Endothelial cell of umbilical vein (primary cell): ENCODE measurements at regions not wholly inside any gene's neighbourhood (a gene's known extent, or its start where the extent isn't known, plus 50 kb on each side); places are given as distances from the start of the nearest gene placed in this dataset.

ENCODE experiments used
- BruUV-seq: library from RNA; stranded (reverse); fragments of 400-500 nt; replicated peaks from 2 replicates; lab custom pipeline; 2021; lab: Mats Ljungman, UMichigan
- CTCF ChIA-PET: fragments of 300-600, 350-600 bp; sonication (Branson Sonifier 250); formaldehyde crosslinking; loops from one replicate; lab custom pipeline; 2021; ENCODE audit warnings: antibody characterized with exemption, inconsistent platforms; lab: Charles Lee
- POLR2A ChIA-PET: fragments of 300-600, 350-600 bp; sonication (Branson Sonifier 250); formaldehyde crosslinking; loops from one replicate; lab custom pipeline; 2021; ENCODE audit warnings: antibody characterized with exemption, inconsistent platforms; lab: Charles Lee
- DNase-seq: peaks from one replicate; pipeline ENCODE4 v3.0.0-alpha.2; 2011; ENCODE audit warnings: low read depth, low spot score
- FAIRE-seq: peaks from 2 replicates; lab custom pipeline; 2011; peaks lifted over from hg19 to GRCh38; lab: Jason Lieb, UNC
- H2AFZ ChIP-seq: 2 replicates; pipeline ENCODE4 v1.6.0; 2012; ENCODE audit warnings: low read depth, low read length, control low read depth, inconsistent platforms
- H3K27ac ChIP-seq: 2 replicates; pipeline ENCODE4 v1.5.1; 2011; ENCODE audit warnings: low read depth, mild to moderate bottlenecking, control low read depth, low read length, moderate library complexity; ENCODE audit not compliant: insufficient read depth
- H3K27me3 ChIP-seq, 2 experiments: 2 replicates each; pipeline versions ENCODE4 v1.6.0 to v1.6.1; 2011; ENCODE audit warnings: low read length in 2 of 2, mixed read lengths in 1 of 2; ENCODE audit not compliant: control insufficient read depth in 2 of 2, insufficient read depth in 2 of 2
- H3K36me3 ChIP-seq, 2 experiments: 2 replicates in 1 of 2; 3 replicates in 1 of 2; pipeline ENCODE4 v1.5.1; 2011; ENCODE audit warnings: low read length in 2 of 2, mild to moderate bottlenecking in 1 of 2, moderate library complexity in 1 of 2; ENCODE audit not compliant: control insufficient read depth in 2 of 2, insufficient read depth in 2 of 2; ENCODE audit errors: extremely low read depth in 1 of 2
- H3K4me1 ChIP-seq: 3 replicates; pipeline ENCODE4 v1.5.1; 2011; ENCODE audit warnings: mild to moderate bottlenecking, low read length; ENCODE audit not compliant: control insufficient read depth, insufficient read depth; ENCODE audit errors: extremely low read depth
- H3K4me2 ChIP-seq: 2 replicates; pipeline ENCODE4 v1.6.1; 2011; ENCODE audit warnings: low read length, control low read depth, mixed read lengths; ENCODE audit not compliant: insufficient read depth
- H3K4me3 ChIP-seq, 3 experiments: fragments of 200-600 bp in 1 of 3; sonication (generic), shearing (Covaris generic) in 1 of 3; replicated peaks in 1 of 3; 2 replicates each; pipeline ENCODE4 v1.5.1; 2011 to 2016; ENCODE audit warnings: control low read depth in 3 of 3, low read length in 3 of 3, mild to moderate bottlenecking in 2 of 3, inconsistent platforms in 1 of 3, low read depth in 1 of 3, moderate library complexity in 1 of 3; ENCODE audit not compliant: insufficient read depth in 1 of 3
- H3K79me2 ChIP-seq: 2 replicates; pipeline ENCODE4 v1.6.0; 2012; ENCODE audit warnings: low read length, inconsistent platforms; ENCODE audit not compliant: control insufficient read depth, insufficient read depth
- H3K9ac ChIP-seq: replicated peaks from 2 replicates; pipeline ENCODE3; 2011; ENCODE audit warnings: low read length, control low read depth; ENCODE audit not compliant: insufficient read depth; ENCODE audit errors: extremely low read depth
- H3K9me1 ChIP-seq: replicated peaks from 3 replicates; pipeline ENCODE4 v1.6.0; 2011; ENCODE audit warnings: mild to moderate bottlenecking, low read length; ENCODE audit not compliant: control insufficient read depth, insufficient read depth; ENCODE audit errors: extremely low read depth
- H3K9me3 ChIP-seq: replicated peaks from 2 replicates; pipeline ENCODE4 v1.5.1; 2012; ENCODE audit warnings: low read length, inconsistent platforms; ENCODE audit not compliant: control insufficient read depth, insufficient read depth
- H4K20me1 ChIP-seq: replicated peaks from 2 replicates; pipeline ENCODE3; 2011; ENCODE audit warnings: mild to moderate bottlenecking, low read length; ENCODE audit not compliant: control insufficient read depth, insufficient read depth; ENCODE audit errors: extremely low read depth
- CTCF ChIP-seq, 2 donors: IDR thresholded peaks; 1 replicate in 1 of 2; 2 replicates in 1 of 2; pipeline ENCODE4 v1.5.1; 2011; ENCODE audit warnings: low read length in 2 of 2, mild to moderate bottlenecking in 2 of 2, moderate library complexity in 2 of 2, control low read depth in 1 of 2, inconsistent platforms in 1 of 2, low read depth in 1 of 2; ENCODE audit not compliant: insufficient read depth in 1 of 2; ENCODE audit errors: extremely low read depth in 1 of 2
- FOS ChIP-seq: IDR thresholded peaks from 2 replicates; pipeline ENCODE4 v1.6.1; 2011; ENCODE audit warnings: mild to moderate bottlenecking, low read length, moderate library complexity, borderline replicate concordance; ENCODE audit not compliant: insufficient read depth
- GATA2 ChIP-seq: IDR thresholded peaks from 2 replicates; pipeline ENCODE4 v1.7.0; 2011; ENCODE audit warnings: low read depth, mild to moderate bottlenecking, moderate library complexity, mixed read lengths, low read length; ENCODE audit not compliant: insufficient read length, insufficient read depth
- JUN ChIP-seq: IDR thresholded peaks from 2 replicates; pipeline ENCODE4 v1.6.1; 2011; ENCODE audit warnings: borderline replicate concordance, low read depth; ENCODE audit not compliant: insufficient read length, insufficient read depth
- MAX ChIP-seq: IDR thresholded peaks from 2 replicates; pipeline ENCODE4 v1.6.1; 2011; ENCODE audit not compliant: insufficient read depth, insufficient read length
- MYC ChIP-seq: IDR thresholded peaks from one replicate; pipeline ENCODE4 v1.6.1; 2011; ENCODE audit warnings: mild to moderate bottlenecking, low read depth, low read length
- POLR2A ChIP-seq: IDR thresholded peaks from 2 replicates; pipeline ENCODE4 v1.6.1; 2012; ENCODE audit warnings: low read depth, mild to moderate bottlenecking, control low read depth, low read length
- POLR2AphosphoS5 ChIP-seq: IDR thresholded peaks from 2 replicates; pipeline ENCODE4 v1.6.1; 2012; ENCODE audit warnings: low read depth, mild to moderate bottlenecking, control low read depth, low read length, moderate library complexity; ENCODE audit not compliant: insufficient read depth
- dilution Hi-C: fragments of 300-500 bp; cut with MboI; formaldehyde crosslinking; loops from one replicate; pipeline ENCODE4 v1.15.0; 2019; ENCODE audit warnings: low sequenced_read_pairs; ENCODE audit not compliant: extremely low pct_ligation_motif_present
- intact Hi-C: fragments of 100-400 bp; cut with micrococcal nuclease; formaldehyde crosslinking; loops from one replicate; pipeline ENCODE4 v1.10.0; 2022

- Histone ChIP-seq H3K4me1 (no peaks in the 10 kb centered on the region), H3K27ac (no peak overlapping the region), H4K20me1 (no peaks in the 10 kb centered on the region), H3K36me3 (no peaks in the 10 kb centered on the region), H3K27me3 (no peaks in the 10 kb centered on the region), H2AFZ (no peak overlapping the region), H3K9me1 (no peaks in the 10 kb centered on the region), H3K79me2 (no peaks in the 10 kb centered on the region), H3K4me2 (no peak overlapping the region), H3K9ac (no peak overlapping the region), H3K9me3 (peaks cover 2% of the 10 kb centered on the region), H3K4me3 (no peak overlapping the region)
- intact Hi-C loops (no loop called here), dilution Hi-C loops (no loop called here)
- BruUV-seq: no TSS peak
- CTCF ChIA-PET: no interaction called here
- TF ChIP-seq CTCF (IDR thresholded peaks at IDR 0.05; ENCODE audit: extremely low read depth in 1 of 2, insufficient read depth in 1 of 2, low read depth in 1 of 2, low read length in 2 of 2): no peak
- TF ChIP-seq POLR2AphosphoS5: no peak
- POLR2A ChIA-PET: no interaction called here
- DNase-seq: no peak
- no peak for FAIRE-seq
These were observed 963.2 kb downstream of the TRHDE start for GRCh38 chr12:73235387-73235786.

- ChIA-PET CTCF (no interaction called here), POLR2A (no interaction called here)
- TF ChIP-seq CTCF (IDR thresholded peaks at IDR 0.05; ENCODE audit: extremely low read depth in 1 of 2, insufficient read depth in 1 of 2, low read depth in 1 of 2, low read length in 2 of 2): no peak
- no peak for TF ChIP-seq JUN
- TF ChIP-seq POLR2A: no peak
- no peak for TF ChIP-seq FOS
- TF ChIP-seq GATA2: no peak
- no peak for TF ChIP-seq MAX
- no peak for TF ChIP-seq MYC
- Histone ChIP-seq H3K4me1 (no peaks in the 10 kb centered on the region), H3K27me3 (no peaks in the 10 kb centered on the region), H3K4me2 (no peak overlapping the region), H3K79me2 (no peaks in the 10 kb centered on the region), H3K27ac (no peak overlapping the region), H4K20me1 (no peaks in the 10 kb centered on the region), H2AFZ (no peak overlapping the region), H3K4me3 (no peak overlapping the region), H3K9ac (no peak overlapping the region), H3K9me1 (no peaks in the 10 kb centered on the region), H3K36me3 (no peaks in the 10 kb centered on the region), H3K9me3 (no peaks in the 10 kb centered on the region)
- DNase-seq (no peak), FAIRE-seq (no peak)
- dilution Hi-C loops (no loop called here), intact Hi-C loops (no loop called here)
- BruUV-seq: no TSS peak
These were observed 967.9 kb downstream of the TRHDE start for GRCh38 chr12:73240110-73240509.
